K562 (cell line): ENCODE measurements at regions not wholly inside any gene's neighbourhood (a gene's known extent, or its start where the extent isn't known, plus 50 kb on each side); places are given as distances from the start of the nearest gene placed in this dataset.

ENCODE experiments used
- CHD2 ChIP-seq: IDR thresholded peaks from 2 replicates; pipeline ENCODE4 v1.6.1; 2011; ENCODE audit warnings: low read depth, low read length
- ESRRB ChIP-seq: fragments of 250-450 bp; sonication (Bioruptor Pico); IDR thresholded peaks from 2 replicates; pipeline ENCODE4 v1.5.0; 2020; ENCODE audit warnings: mild to moderate bottlenecking, moderate library complexity, borderline replicate concordance
- MEF2D ChIP-seq: conservative IDR thresholded peaks from 2 replicates; pipeline ENCODE4 v1.6.1; 2016; ENCODE audit warnings: low read depth, missing genetic modification characterization, missing compliant biosample characterization
- MXI1 ChIP-seq: IDR thresholded peaks from 2 replicates; pipeline ENCODE4 v1.6.1; 2011; ENCODE audit warnings: low read depth, mild to moderate bottlenecking, improper control_type of control experiment, low read length
- NFYB ChIP-seq: IDR thresholded peaks from 2 replicates; pipeline ENCODE4 v1.6.1; 2011; ENCODE audit warnings: mild to moderate bottlenecking, moderate library complexity; ENCODE audit not compliant: insufficient read length; ENCODE audit errors: extremely low read depth
- PML ChIP-seq: IDR thresholded peaks from 2 replicates; pipeline ENCODE4 v1.6.1; 2012; ENCODE audit warnings: low read length, inconsistent platforms
- POLR2A ChIP-seq: fragments of 450-650 bp; conservative IDR thresholded peaks from 2 replicates; pipeline ENCODE4 v1.6.1; 2016
- POU5F1 ChIP-seq: fragments of 150-350 bp; IDR thresholded peaks from 2 replicates; pipeline ENCODE4 v1.6.1; 2014; ENCODE audit warnings: borderline replicate concordance, low read length, low read depth, mild to moderate bottlenecking; ENCODE audit not compliant: partially characterized antibody
- SIN3A ChIP-seq, 2 experiments: fragments of 150-350 bp in 1 of 2; IDR thresholded peaks; 2 replicates each; pipeline ENCODE4 v1.6.1; 2011 to 2016; ENCODE audit warnings: borderline replicate concordance in 2 of 2, low read depth in 2 of 2, low read length in 2 of 2, mild to moderate bottlenecking in 2 of 2, moderate library complexity in 2 of 2; ENCODE audit not compliant: control insufficient read depth in 1 of 2
- SOX6 ChIP-seq: fragments of 450-650 bp; IDR thresholded peaks from 2 replicates; pipeline ENCODE4 v1.6.1; 2014; ENCODE audit warnings: mild to moderate bottlenecking
- ZNF253 ChIP-seq: fragments of 250-450 bp; sonication (Bioruptor Pico); conservative IDR thresholded peaks from 2 replicates; pipeline ENCODE4 v1.6.1; 2021; ENCODE audit warnings: mild to moderate bottlenecking
- ZNF324 ChIP-seq: fragments of 250-450 bp; sonication (Bioruptor Pico); IDR thresholded peaks from 2 replicates; pipeline ENCODE4 v1.4.0; 2020; ENCODE audit warnings: mild to moderate bottlenecking
- TF ChIP-seq, protein P1 (sequence below), 3 experiments: IDR thresholded peaks in 2 of 3; conservative IDR thresholded peaks in 1 of 3; 2 replicates each; pipeline ENCODE4 v1.5.1; 2011 to 2012; ENCODE audit warnings: low read length in 3 of 3, mild to moderate bottlenecking in 3 of 3, control low read depth in 2 of 3, improper control_type of control experiment in 1 of 3, inconsistent platforms in 1 of 3, low read depth in 1 of 3, mixed read lengths in 1 of 3, moderate library complexity in 1 of 3; ENCODE audit not compliant: insufficient read depth in 2 of 3
- TF ChIP-seq, protein P2 (sequence below): fragments of 450-650 bp; formaldehyde crosslinking; IDR thresholded peaks from 2 replicates; pipeline ENCODE4 v1.4.0; 2022; ENCODE audit warnings: missing genetic modification characterization

DNA sequence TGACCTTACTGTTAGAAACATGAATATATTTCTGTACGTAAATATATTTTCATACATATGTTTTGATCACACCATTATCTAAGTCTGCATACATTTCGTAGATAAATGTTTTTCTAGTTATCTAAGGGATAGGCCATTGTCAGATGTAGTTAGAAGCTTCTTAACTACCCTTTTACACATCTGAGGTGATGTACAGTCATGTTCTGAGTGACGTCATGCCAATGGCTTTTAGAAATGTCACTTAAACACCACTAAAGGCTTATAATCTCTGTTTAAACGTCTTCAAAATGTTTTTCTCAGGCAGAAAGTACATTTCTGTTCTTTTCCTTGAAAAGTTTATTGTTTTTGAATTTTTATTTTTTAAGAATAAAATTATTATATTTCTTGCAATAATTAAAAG, 781.9 kb downstream of the MRPL39 start:
- TF ChIP-seq, protein P1, sequence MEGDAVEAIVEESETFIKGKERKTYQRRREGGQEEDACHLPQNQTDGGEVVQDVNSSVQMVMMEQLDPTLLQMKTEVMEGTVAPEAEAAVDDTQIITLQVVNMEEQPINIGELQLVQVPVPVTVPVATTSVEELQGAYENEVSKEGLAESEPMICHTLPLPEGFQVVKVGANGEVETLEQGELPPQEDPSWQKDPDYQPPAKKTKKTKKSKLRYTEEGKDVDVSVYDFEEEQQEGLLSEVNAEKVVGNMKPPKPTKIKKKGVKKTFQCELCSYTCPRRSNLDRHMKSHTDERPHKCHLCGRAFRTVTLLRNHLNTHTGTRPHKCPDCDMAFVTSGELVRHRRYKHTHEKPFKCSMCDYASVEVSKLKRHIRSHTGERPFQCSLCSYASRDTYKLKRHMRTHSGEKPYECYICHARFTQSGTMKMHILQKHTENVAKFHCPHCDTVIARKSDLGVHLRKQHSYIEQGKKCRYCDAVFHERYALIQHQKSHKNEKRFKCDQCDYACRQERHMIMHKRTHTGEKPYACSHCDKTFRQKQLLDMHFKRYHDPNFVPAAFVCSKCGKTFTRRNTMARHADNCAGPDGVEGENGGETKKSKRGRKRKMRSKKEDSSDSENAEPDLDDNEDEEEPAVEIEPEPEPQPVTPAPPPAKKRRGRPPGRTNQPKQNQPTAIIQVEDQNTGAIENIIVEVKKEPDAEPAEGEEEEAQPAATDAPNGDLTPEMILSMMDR (IDR thresholded peaks at IDR 0.05 in 2 of 3, conservative IDR thresholded peaks at IDR 0.05 in 1 of 3; ENCODE audit: insufficient read depth in 2 of 3, low read depth in 1 of 3, low read length in 3 of 3), result no peak
- no peak for TF ChIP-seq MEF2D
- TF ChIP-seq, protein P2, sequence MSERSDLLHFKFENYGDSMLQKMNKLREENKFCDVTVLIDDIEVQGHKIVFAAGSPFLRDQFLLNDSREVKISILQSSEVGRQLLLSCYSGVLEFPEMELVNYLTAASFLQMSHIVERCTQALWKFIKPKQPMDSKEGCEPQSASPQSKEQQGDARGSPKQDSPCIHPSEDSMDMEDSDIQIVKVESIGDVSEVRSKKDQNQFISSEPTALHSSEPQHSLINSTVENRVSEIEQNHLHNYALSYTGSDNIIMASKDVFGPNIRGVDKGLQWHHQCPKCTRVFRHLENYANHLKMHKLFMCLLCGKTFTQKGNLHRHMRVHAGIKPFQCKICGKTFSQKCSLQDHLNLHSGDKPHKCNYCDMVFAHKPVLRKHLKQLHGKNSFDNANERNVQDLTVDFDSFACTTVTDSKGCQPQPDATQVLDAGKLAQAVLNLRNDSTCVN (CRISPR knock-in tag), result no peak
- no peak for TF ChIP-seq POU5F1
- TF ChIP-seq PML, result no peak
- TF ChIP-seq CHD2, result no peak
- no peak for TF ChIP-seq ZNF324 (CRISPR knock-in tag)
- no peak for TF ChIP-seq ESRRB (CRISPR knock-in tag)
- no peak for TF ChIP-seq ZNF253 (CRISPR knock-in tag)
- no peak for TF ChIP-seq NFYB
- no peak for TF ChIP-seq SOX6
- TF ChIP-seq SIN3A (IDR thresholded peaks at IDR 0.05; ENCODE audit: borderline replicate concordance in 2 of 2, control insufficient read depth in 1 of 2, low read depth in 2 of 2, low read length in 2 of 2), result no peak
- no peak for TF ChIP-seq MXI1
- no peak for TF ChIP-seq POLR2A
